ENCODE measurements at regions not wholly inside any gene's neighbourhood (a gene's known extent, or its start where the extent isn't known, plus 50 kb on each side); places are given as distances from the start of the nearest gene placed in this dataset.
"Not testable (repeated sequence)": the region's sequence is repeated elsewhere in the genome, so short reads cannot be mapped to it uniquely, and the experiment has no call there.

- H3K4me1 ChIP-seq (ENCODE audit: control insufficient read depth, insufficient read depth, low read length, unreplicated experiment); H3K36me3 ChIP-seq (ENCODE audit: insufficient read depth, low read length); H3K4me3 ChIP-seq (ENCODE audit: low read depth, low read length); H3K79me2 ChIP-seq (ENCODE audit: control insufficient read depth, insufficient read depth, low read length, unreplicated experiment); H3K27me3 ChIP-seq (ENCODE audit: insufficient read depth, low read length); H2AFZ ChIP-seq (ENCODE audit: low read length, unreplicated experiment); H3K27ac ChIP-seq (ENCODE audit: low read depth, low read length): not testable (repeated sequence)
Observed at GRCh38 chr4:111164556-111164955, 541.7 kb upstream of the PITX2 start.

- H3K4me3 ChIP-seq (ENCODE audit: low read depth, low read length), result no peak overlapping the region
- H2AFZ ChIP-seq (ENCODE audit: low read length, unreplicated experiment), result no peak overlapping the region
- no peaks in the 10 kb centered on the region for H3K36me3 ChIP-seq (ENCODE audit: insufficient read depth, low read length)
- no peaks in the 10 kb centered on the region for H3K79me2 ChIP-seq (ENCODE audit: control insufficient read depth, insufficient read depth, low read length, unreplicated experiment)
- no peaks in the 10 kb centered on the region for H3K4me1 ChIP-seq (ENCODE audit: control insufficient read depth, insufficient read depth, low read length, unreplicated experiment)
- H3K27ac ChIP-seq (ENCODE audit: low read depth, low read length), result no peak overlapping the region
- H3K27me3 ChIP-seq (ENCODE audit: insufficient read depth, low read length), result 0 out of 2 replicates have a peak, but pooled peaks cover under 1% of the 10 kb centered on the region
Observed at GRCh38 chr4:111174331-111174730, 551.5 kb upstream of the PITX2 start.

GRCh38 chr4:111178231-111178630 is 555.4 kb upstream of the PITX2 start:
- no peaks in the 10 kb centered on the region for H3K4me1 ChIP-seq (ENCODE audit: control insufficient read depth, insufficient read depth, low read length, unreplicated experiment)
- peaks cover 8% of the 10 kb centered on the region; the same call in 1 of the 2 replicates for H3K27me3 ChIP-seq (ENCODE audit: insufficient read depth, low read length)
- H3K79me2 ChIP-seq (ENCODE audit: control insufficient read depth, insufficient read depth, low read length, unreplicated experiment), result no peaks in the 10 kb centered on the region
- no peak overlapping the region for H3K27ac ChIP-seq (ENCODE audit: low read depth, low read length)
- no peak overlapping the region for H3K4me3 ChIP-seq (ENCODE audit: low read depth, low read length)
- H3K36me3 ChIP-seq (ENCODE audit: insufficient read depth, low read length), result no peaks in the 10 kb centered on the region
- H2AFZ ChIP-seq (ENCODE audit: low read length, unreplicated experiment), result no peak overlapping the region

- H2AFZ ChIP-seq (ENCODE audit: low read length, unreplicated experiment), result no peak overlapping the region
- no peak overlapping the region for H3K4me3 ChIP-seq (ENCODE audit: low read depth, low read length)
- peaks cover 23% of the 10 kb centered on the region for H3K27me3 ChIP-seq (ENCODE audit: insufficient read depth, low read length)
- H3K79me2 ChIP-seq (ENCODE audit: control insufficient read depth, insufficient read depth, low read length, unreplicated experiment), result no peaks in the 10 kb centered on the region
- H3K27ac ChIP-seq (ENCODE audit: low read depth, low read length), result no peak overlapping the region
- H3K36me3 ChIP-seq (ENCODE audit: insufficient read depth, low read length), result no peaks in the 10 kb centered on the region
- no peaks in the 10 kb centered on the region for H3K4me1 ChIP-seq (ENCODE audit: control insufficient read depth, insufficient read depth, low read length, unreplicated experiment)
Observed at GRCh38 chr4:111187108-111187507, 564.2 kb upstream of the PITX2 start.

GRCh38 chr4:111198446-111198845 is 575.6 kb upstream of the PITX2 start:
- Histone ChIP-seq H3K36me3 (ENCODE audit: insufficient read depth, low read length) (no peaks in the 10 kb centered on the region), H3K27ac (ENCODE audit: low read depth, low read length) (no peak overlapping the region), H3K27me3 (ENCODE audit: insufficient read depth, low read length) (no peaks in the 10 kb centered on the region), H3K4me1 (ENCODE audit: control insufficient read depth, insufficient read depth, low read length, unreplicated experiment) (no peaks in the 10 kb centered on the region), H2AFZ (ENCODE audit: low read length, unreplicated experiment) (no peak overlapping the region), H3K79me2 (ENCODE audit: control insufficient read depth, insufficient read depth, low read length, unreplicated experiment) (no peaks in the 10 kb centered on the region), H3K4me3 (ENCODE audit: low read depth, low read length) (no peak overlapping the region)

- no peak overlapping the region for H3K27ac ChIP-seq (ENCODE audit: low read depth, low read length)
- peaks cover 4% of the 10 kb centered on the region for H3K4me1 ChIP-seq (ENCODE audit: control insufficient read depth, insufficient read depth, low read length, unreplicated experiment)
- no peak overlapping the region for H2AFZ ChIP-seq (ENCODE audit: low read length, unreplicated experiment)
- no peaks in the 10 kb centered on the region for H3K79me2 ChIP-seq (ENCODE audit: control insufficient read depth, insufficient read depth, low read length, unreplicated experiment)
- H3K27me3 ChIP-seq (ENCODE audit: insufficient read depth, low read length), result no peaks in the 10 kb centered on the region
- H3K36me3 ChIP-seq (ENCODE audit: insufficient read depth, low read length), result no peaks in the 10 kb centered on the region
- H3K4me3 ChIP-seq (ENCODE audit: low read depth, low read length), result peak overlapping the region; percentile 8
Observed at GRCh38 chr4:111204797-111205196, 581.9 kb upstream of the PITX2 start.

GRCh38 chr4:111208970-111209369 is 586.1 kb upstream of the PITX2 start:
- Histone ChIP-seq H3K27ac (ENCODE audit: low read depth, low read length) (no peak overlapping the region), H2AFZ (ENCODE audit: low read length, unreplicated experiment) (no peak overlapping the region), H3K4me3 (ENCODE audit: low read depth, low read length) (no peak overlapping the region), H3K27me3 (ENCODE audit: insufficient read depth, low read length) (no peaks in the 10 kb centered on the region), H3K36me3 (ENCODE audit: insufficient read depth, low read length) (no peaks in the 10 kb centered on the region), H3K4me1 (ENCODE audit: control insufficient read depth, insufficient read depth, low read length, unreplicated experiment) (peaks cover 4% of the 10 kb centered on the region), H3K79me2 (ENCODE audit: control insufficient read depth, insufficient read depth, low read length, unreplicated experiment) (no peaks in the 10 kb centered on the region)

- no peak overlapping the region for H3K4me3 ChIP-seq (ENCODE audit: low read depth, low read length)
- no peak overlapping the region for H2AFZ ChIP-seq (ENCODE audit: low read length, unreplicated experiment)
- no peaks in the 10 kb centered on the region; the same call in 1 of the 2 replicates for H3K27me3 ChIP-seq (ENCODE audit: insufficient read depth, low read length)
- H3K4me1 ChIP-seq (ENCODE audit: control insufficient read depth, insufficient read depth, low read length, unreplicated experiment), result peaks cover 4% of the 10 kb centered on the region
- H3K36me3 ChIP-seq (ENCODE audit: insufficient read depth, low read length), result no peaks in the 10 kb centered on the region
- no peak overlapping the region for H3K27ac ChIP-seq (ENCODE audit: low read depth, low read length)
- no peaks in the 10 kb centered on the region for H3K79me2 ChIP-seq (ENCODE audit: control insufficient read depth, insufficient read depth, low read length, unreplicated experiment)
Observed at GRCh38 chr4:111209706-111210105, 586.8 kb upstream of the PITX2 start.

- no peaks in the 10 kb centered on the region for H3K36me3 ChIP-seq (ENCODE audit: insufficient read depth, low read length)
- no peak overlapping the region for H3K4me3 ChIP-seq (ENCODE audit: low read depth, low read length)
- H3K4me1 ChIP-seq (ENCODE audit: control insufficient read depth, insufficient read depth, low read length, unreplicated experiment), result peaks cover 4% of the 10 kb centered on the region
- H3K27me3 ChIP-seq (ENCODE audit: insufficient read depth, low read length), result peaks cover 3% of the 10 kb centered on the region
- H3K79me2 ChIP-seq (ENCODE audit: control insufficient read depth, insufficient read depth, low read length, unreplicated experiment), result no peaks in the 10 kb centered on the region
- H3K27ac ChIP-seq (ENCODE audit: low read depth, low read length), result no peak overlapping the region
- no peak overlapping the region for H2AFZ ChIP-seq (ENCODE audit: low read length, unreplicated experiment)
Observed at GRCh38 chr4:111210595-111210994, 587.7 kb upstream of the PITX2 start.

- no peaks in the 10 kb centered on the region for H3K79me2 ChIP-seq (ENCODE audit: control insufficient read depth, insufficient read depth, low read length, unreplicated experiment)
- no peak overlapping the region for H3K4me3 ChIP-seq (ENCODE audit: low read depth, low read length)
Observed at GRCh38 chr4:111213531-111213930, 590.7 kb upstream of the PITX2 start.

GRCh38 chr4:111214371-111214770 is 591.5 kb upstream of the PITX2 start:
- H3K79me2 ChIP-seq (ENCODE audit: control insufficient read depth, insufficient read depth, low read length, unreplicated experiment), result no peaks in the 10 kb centered on the region
- no peaks in the 10 kb centered on the region for H3K4me1 ChIP-seq (ENCODE audit: control insufficient read depth, insufficient read depth, low read length, unreplicated experiment)

More at GRCh38 chr4:111213531-111213930, 590.7 kb upstream of the PITX2 start:
- H3K4me1 ChIP-seq (ENCODE audit: control insufficient read depth, insufficient read depth, low read length, unreplicated experiment), result no peaks in the 10 kb centered on the region
- no peak overlapping the region for H2AFZ ChIP-seq (ENCODE audit: low read length, unreplicated experiment)
- H3K36me3 ChIP-seq (ENCODE audit: insufficient read depth, low read length), result no peaks in the 10 kb centered on the region
- H3K27me3 ChIP-seq (ENCODE audit: insufficient read depth, low read length), result peaks cover 13% of the 10 kb centered on the region
- H3K27ac ChIP-seq (ENCODE audit: low read depth, low read length), result no peak overlapping the region

More at GRCh38 chr4:111214371-111214770, 591.5 kb upstream of the PITX2 start:
- Histone ChIP-seq H3K4me3 (ENCODE audit: low read depth, low read length) (no peak overlapping the region), H3K36me3 (ENCODE audit: insufficient read depth, low read length) (no peaks in the 10 kb centered on the region), H3K27me3 (ENCODE audit: insufficient read depth, low read length) (peaks cover 13% of the 10 kb centered on the region), H2AFZ (ENCODE audit: low read length, unreplicated experiment) (no peak overlapping the region), H3K27ac (ENCODE audit: low read depth, low read length) (no peak overlapping the region)
